ENCODE measurements at regions not wholly inside any gene's neighbourhood (a gene's known extent, or its start where the extent isn't known, plus 50 kb on each side); places are given as distances from the start of the nearest gene placed in this dataset.

- Histone ChIP-seq H3K4me1 (no peaks in the 10 kb centered on the region), H3K9me3 (no peaks in the 10 kb centered on the region), H3K36me3 (no peaks in the 10 kb centered on the region), H3K4me3 (no peak overlapping the region), H3K27ac (no peak overlapping the region), H3K27me3 (no peaks in the 10 kb centered on the region)
- intact Hi-C loops (cut with DNase I; ENCODE audit: low total_unique reads), result no loop called here
- TF ChIP-seq CTCF (IDR thresholded peaks at IDR 0.05) (no peak), POLR2A (IDR thresholded peaks at IDR 0.05) (no peak)
- DNase-seq, result no peak
These were observed 131.0 kb downstream of the ANKRD60 start for GRCh38 chr20:58097429-58097828.

- no peaks in the 10 kb centered on the region for H3K27me3 ChIP-seq
- no peak overlapping the region for H3K4me3 ChIP-seq
- TF ChIP-seq POLR2A (IDR thresholded peaks at IDR 0.05), result no peak
- no peak for TF ChIP-seq CTCF (IDR thresholded peaks at IDR 0.05)
- intact Hi-C loops (cut with DNase I; ENCODE audit: low total_unique reads), result no loop called here
- no peaks in the 10 kb centered on the region for H3K9me3 ChIP-seq
- no peaks in the 10 kb centered on the region for H3K4me1 ChIP-seq
- H3K36me3 ChIP-seq, result no peaks in the 10 kb centered on the region
- no peak overlapping the region for H3K27ac ChIP-seq
- no peak for DNase-seq
These were observed 131.5 kb downstream of the ANKRD60 start for GRCh38 chr20:58096880-58097423.

- no peaks in the 10 kb centered on the region for H3K9me3 ChIP-seq
- no peak overlapping the region for H3K4me3 ChIP-seq
- H3K27ac ChIP-seq, result no peak overlapping the region
- H3K27me3 ChIP-seq, result no peaks in the 10 kb centered on the region
- TF ChIP-seq POLR2A (IDR thresholded peaks at IDR 0.05), result no peak
- no peak for TF ChIP-seq CTCF (IDR thresholded peaks at IDR 0.05)
- peak in 1 of 2 donors; percentile 3 for DNase-seq
- intact Hi-C loops (cut with DNase I; ENCODE audit: low total_unique reads), result no loop called here
- no peaks in the 10 kb centered on the region for H3K4me1 ChIP-seq
- H3K36me3 ChIP-seq, result no peaks in the 10 kb centered on the region
These were observed 133.8 kb downstream of the ANKRD60 start for GRCh38 chr20:58094698-58095097.

GRCh38 chr20:58094160-58094559 lies 134.3 kb downstream of the ANKRD60 start:
- Histone ChIP-seq H3K9me3 (no peaks in the 10 kb centered on the region), H3K36me3 (no peaks in the 10 kb centered on the region), H3K4me1 (no peaks in the 10 kb centered on the region), H3K27ac (no peak overlapping the region), H3K27me3 (no peaks in the 10 kb centered on the region), H3K4me3 (no peak overlapping the region)
- peak in 1 of 2 donors; percentile 2 for DNase-seq
- no peak for TF ChIP-seq CTCF (IDR thresholded peaks at IDR 0.05)
- TF ChIP-seq POLR2A (IDR thresholded peaks at IDR 0.05), result no peak
- intact Hi-C loops (cut with DNase I; ENCODE audit: low total_unique reads), result no loop called here

- H3K27me3 ChIP-seq, result no peaks in the 10 kb centered on the region
These were observed 135.6 kb downstream of the ANKRD60 start for GRCh38 chr20:58092871-58093270.

More at GRCh38 chr20:58092871-58093270, 135.6 kb downstream of the ANKRD60 start:
- TF ChIP-seq POLR2A (IDR thresholded peaks at IDR 0.05) (no peak), CTCF (IDR thresholded peaks at IDR 0.05) (no peak)
- intact Hi-C loops (cut with DNase I; ENCODE audit: low total_unique reads), result no loop called here
- no peaks in the 10 kb centered on the region for H3K9me3 ChIP-seq
- no peaks in the 10 kb centered on the region for H3K4me1 ChIP-seq
- peak in 1 of 2 donors; percentile 5 for DNase-seq
- no peak overlapping the region for H3K4me3 ChIP-seq
- H3K27ac ChIP-seq, result no peak overlapping the region
- H3K36me3 ChIP-seq, result no peaks in the 10 kb centered on the region

All from uterus (tissue), 3 donors.